Glutamatergic neuron (in vitro differentiated cells): ENCODE measurements at regions not wholly inside any gene's neighbourhood (a gene's known extent, or its start where the extent isn't known, plus 50 kb on each side); places are given as distances from the start of the nearest gene placed in this dataset.

Experiments
- DNase-seq: peaks from one replicate; pipeline ENCODE4 v3.0.0; 2022
- H3K27ac Mint-ChIP-seq: one replicate; pipeline ENCODE4 v1.8.0; 2020; ENCODE audit warnings: mild to moderate bottlenecking, mixed read lengths, inconsistent platforms; ENCODE audit not compliant: unreplicated experiment
- H3K27me3 Mint-ChIP-seq: one replicate; pipeline ENCODE4 v1.8.0; 2020; ENCODE audit warnings: mild to moderate bottlenecking, moderate library complexity, mixed read lengths, inconsistent platforms; ENCODE audit not compliant: unreplicated experiment
- H3K36me3 Mint-ChIP-seq: one replicate; pipeline ENCODE4 v1.8.0; 2020; ENCODE audit warnings: mild to moderate bottlenecking, mixed read lengths, inconsistent platforms; ENCODE audit not compliant: unreplicated experiment
- H3K4me1 Mint-ChIP-seq: one replicate; pipeline ENCODE4 v1.8.0; 2020; ENCODE audit warnings: mild to moderate bottlenecking, low read depth, mixed read lengths, inconsistent platforms; ENCODE audit not compliant: unreplicated experiment
- H3K4me3 Mint-ChIP-seq: one replicate; pipeline ENCODE4 v1.8.0; 2020; ENCODE audit warnings: mild to moderate bottlenecking, mixed read lengths, inconsistent platforms; ENCODE audit not compliant: unreplicated experiment
- H3K9me3 Mint-ChIP-seq: one replicate; pipeline ENCODE4 v1.8.0; 2020; ENCODE audit warnings: mild to moderate bottlenecking, moderate library complexity, mixed read lengths, inconsistent platforms; ENCODE audit not compliant: unreplicated experiment
- TF ChIP-seq, protein P1 (sequence below): fragments of 200-600 bp; sonication (generic); IDR thresholded peaks from one replicate; pipeline ENCODE4 v1.5.0; 2021; ENCODE audit not compliant: partially characterized antibody, unreplicated experiment

- Mint-ChIP-seq H3K27ac (no peak overlapping the region), H3K4me1 (no peaks in the 10 kb centered on the region), H3K27me3 (no peaks in the 10 kb centered on the region), H3K4me3 (no peak overlapping the region), H3K36me3 (no peaks in the 10 kb centered on the region), H3K9me3 (no peaks in the 10 kb centered on the region)
- DNase-seq = no peak
- TF ChIP-seq, protein P1, sequence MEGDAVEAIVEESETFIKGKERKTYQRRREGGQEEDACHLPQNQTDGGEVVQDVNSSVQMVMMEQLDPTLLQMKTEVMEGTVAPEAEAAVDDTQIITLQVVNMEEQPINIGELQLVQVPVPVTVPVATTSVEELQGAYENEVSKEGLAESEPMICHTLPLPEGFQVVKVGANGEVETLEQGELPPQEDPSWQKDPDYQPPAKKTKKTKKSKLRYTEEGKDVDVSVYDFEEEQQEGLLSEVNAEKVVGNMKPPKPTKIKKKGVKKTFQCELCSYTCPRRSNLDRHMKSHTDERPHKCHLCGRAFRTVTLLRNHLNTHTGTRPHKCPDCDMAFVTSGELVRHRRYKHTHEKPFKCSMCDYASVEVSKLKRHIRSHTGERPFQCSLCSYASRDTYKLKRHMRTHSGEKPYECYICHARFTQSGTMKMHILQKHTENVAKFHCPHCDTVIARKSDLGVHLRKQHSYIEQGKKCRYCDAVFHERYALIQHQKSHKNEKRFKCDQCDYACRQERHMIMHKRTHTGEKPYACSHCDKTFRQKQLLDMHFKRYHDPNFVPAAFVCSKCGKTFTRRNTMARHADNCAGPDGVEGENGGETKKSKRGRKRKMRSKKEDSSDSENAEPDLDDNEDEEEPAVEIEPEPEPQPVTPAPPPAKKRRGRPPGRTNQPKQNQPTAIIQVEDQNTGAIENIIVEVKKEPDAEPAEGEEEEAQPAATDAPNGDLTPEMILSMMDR = no peak
Observed at GRCh38 chr17:22142091-22142490, 449.8 kb downstream of the KCNJ18 start.

- no peaks in the 10 kb centered on the region for H3K4me1 Mint-ChIP-seq
- no peaks in the 10 kb centered on the region for H3K27me3 Mint-ChIP-seq
- TF ChIP-seq, protein P1 = no peak
- no peak overlapping the region for H3K27ac Mint-ChIP-seq
- no peak overlapping the region for H3K4me3 Mint-ChIP-seq
- H3K36me3 Mint-ChIP-seq = no peaks in the 10 kb centered on the region
- DNase-seq = no peak
- H3K9me3 Mint-ChIP-seq = no peaks in the 10 kb centered on the region
Observed at GRCh38 chr17:22145605-22146178, 453.4 kb downstream of the KCNJ18 start.

DNA sequence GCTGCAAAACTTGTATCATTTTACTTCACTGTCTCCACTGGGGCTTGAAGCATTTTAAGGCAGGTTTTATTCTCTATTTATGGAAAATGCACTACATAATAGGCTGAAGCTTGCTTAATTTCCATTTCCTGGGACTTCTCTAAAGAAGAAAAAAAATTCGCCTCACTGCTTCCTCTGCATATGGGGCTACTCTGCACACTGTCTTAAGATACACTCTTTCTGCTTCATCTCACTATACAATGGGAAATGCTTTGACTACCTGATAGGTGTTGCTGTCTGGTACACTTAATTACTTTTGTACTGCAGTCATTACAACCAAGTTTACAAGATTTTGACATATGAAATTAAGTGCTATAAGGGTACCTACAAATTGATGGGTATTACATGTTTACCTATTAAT is 466.0 kb downstream of the KCNJ18 start:
- H3K27ac Mint-ChIP-seq = no peak overlapping the region
- no peaks in the 10 kb centered on the region for H3K9me3 Mint-ChIP-seq
- H3K4me3 Mint-ChIP-seq = no peak overlapping the region
- TF ChIP-seq, protein P1 = no peak
- no peak for DNase-seq
- H3K4me1 Mint-ChIP-seq = no peaks in the 10 kb centered on the region
- H3K36me3 Mint-ChIP-seq = no peaks in the 10 kb centered on the region
- H3K27me3 Mint-ChIP-seq = no peaks in the 10 kb centered on the region

DNA sequence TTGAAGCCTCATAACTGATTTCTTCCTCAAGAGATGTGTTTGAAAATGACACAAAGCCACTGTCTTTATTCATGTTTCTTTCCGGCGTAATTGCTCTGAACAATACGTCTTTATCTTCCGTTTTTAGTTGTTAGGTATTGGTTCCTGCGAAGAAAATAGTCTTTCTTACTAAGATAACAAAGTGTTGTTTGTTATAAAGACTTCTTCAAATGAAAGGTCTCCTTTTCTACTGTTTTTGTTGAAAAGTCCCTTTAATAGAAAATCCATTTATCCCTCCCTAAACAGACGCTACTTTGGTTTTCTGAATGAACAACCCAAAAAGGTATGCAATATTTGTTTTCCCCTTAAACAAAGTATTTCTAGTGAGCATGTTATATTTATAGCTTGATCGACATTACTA is 469.1 kb downstream of the KCNJ18 start:
- H3K27me3 Mint-ChIP-seq = no peaks in the 10 kb centered on the region
- TF ChIP-seq, protein P1 = no peak
- H3K4me1 Mint-ChIP-seq = no peaks in the 10 kb centered on the region
- no peaks in the 10 kb centered on the region for H3K9me3 Mint-ChIP-seq
- H3K36me3 Mint-ChIP-seq = no peaks in the 10 kb centered on the region
- H3K4me3 Mint-ChIP-seq = no peak overlapping the region
- no peak overlapping the region for H3K27ac Mint-ChIP-seq
- no peak for DNase-seq

DNA sequence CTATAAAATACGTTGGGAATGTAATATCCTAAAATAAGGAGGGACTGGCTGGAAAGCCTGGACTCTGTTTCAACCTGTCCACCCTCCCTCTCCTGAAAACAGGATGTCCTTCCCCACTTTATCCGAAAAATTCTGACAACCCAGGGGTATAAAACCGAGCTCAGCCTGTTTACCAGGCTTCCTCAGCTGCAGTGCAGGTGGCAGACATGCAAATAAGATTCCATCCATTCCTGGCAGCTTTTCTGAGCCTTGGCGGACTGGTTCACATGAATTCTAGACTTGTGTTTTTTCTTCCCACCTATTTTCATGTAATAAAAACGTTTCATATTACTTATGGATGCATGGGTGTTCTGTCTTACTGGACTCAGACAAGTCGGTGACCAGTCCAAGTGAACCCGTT is 479.3 kb downstream of the KCNJ18 start:
- Mint-ChIP-seq H3K4me3 (no peak overlapping the region), H3K27me3 (no peaks in the 10 kb centered on the region), H3K36me3 (no peaks in the 10 kb centered on the region), H3K4me1 (no peaks in the 10 kb centered on the region), H3K9me3 (no peaks in the 10 kb centered on the region), H3K27ac (no peak overlapping the region)
- DNase-seq = no peak
- TF ChIP-seq, protein P1 = no peak
